GM12878 (cell line): ENCODE measurements at regions not wholly inside any gene's neighbourhood (a gene's known extent, or its start where the extent isn't known, plus 50 kb on each side); places are given as distances from the start of the nearest gene placed in this dataset.

Source experiments
- ATAC-seq: fragments of 200-7000 bp; cut with Tn5 transposase; 3 replicates; pipeline ENCODE4 v1.9.1; 2020; ENCODE audit warnings: mild to moderate bottlenecking, moderate library complexity
- BruUV-seq: library from RNA; stranded (reverse); fragments of 400-500 nt; replicated peaks from 2 replicates; lab custom pipeline; 2021; lab: Mats Ljungman, UMichigan
- CTCF ChIA-PET: fragments of 300-600 bp; sonication (Branson Sonifier 250); formaldehyde crosslinking; extraction: SDS; loops from one replicate; lab custom pipeline; 2021; ENCODE audit warnings: inconsistent platforms; lab: Yijun Ruan, JAX
- POLR2A ChIA-PET: fragments of 350-600 bp; formaldehyde crosslinking; extraction: SDS; loops from one replicate; lab custom pipeline; 2021; ENCODE audit warnings: inconsistent platforms; lab: Charles Lee
- RAD21 ChIA-PET: fragments of 300-600 bp; sonication (Branson Sonifier 250); formaldehyde crosslinking; loops from one replicate; lab custom pipeline; 2023; ENCODE audit warnings: antibody characterized with exemption; ENCODE audit not compliant: unreplicated experiment; lab: Charles Lee
- SMC1A ChIA-PET: fragments of 300-600 bp; sonication (Branson Sonifier 250); formaldehyde crosslinking; loops from one replicate; lab custom pipeline; 2023; ENCODE audit not compliant: unreplicated experiment, uncharacterized antibody; lab: Charles Lee
- DNase-seq: peaks from one replicate; pipeline ENCODE4 v3.0.0-alpha.2; 2011; ENCODE audit warnings: low read depth, low spot score
- FAIRE-seq: peaks from 3 replicates; lab custom pipeline; 2011; peaks lifted over from hg19 to GRCh38; lab: Jason Lieb, UNC
- H2AFZ ChIP-seq: 2 replicates; pipeline ENCODE4 v1.6.0; 2011; ENCODE audit warnings: low read depth, low read length, control low read depth; ENCODE audit not compliant: control insufficient read depth
- H3K27ac ChIP-seq: 2 replicates; pipeline ENCODE4 v1.5.1; 2011; ENCODE audit warnings: control low read depth; ENCODE audit not compliant: control insufficient read depth, insufficient read depth
- H3K27me3 ChIP-seq, 2 experiments: replicated peaks in 1 of 2; 2 replicates each; pipeline versions ENCODE4 v1.6.0 to v1.6.1; 2011; ENCODE audit warnings: low read length in 1 of 2; ENCODE audit not compliant: control insufficient read depth in 2 of 2, insufficient read depth in 2 of 2
- H3K36me3 ChIP-seq, 2 experiments: 2 replicates each; pipeline ENCODE4 v1.5.1; 2011; ENCODE audit warnings: low read length in 1 of 2; ENCODE audit not compliant: control insufficient read depth in 2 of 2, insufficient read depth in 2 of 2
- H3K4me1 ChIP-seq: 2 replicates; pipeline ENCODE4 v1.6.1; 2011; ENCODE audit warnings: mild to moderate bottlenecking, low read length, moderate library complexity, mixed read lengths; ENCODE audit not compliant: control insufficient read depth, insufficient read depth
- H3K4me2 ChIP-seq: 2 replicates; pipeline ENCODE4 v1.6.0; 2011; ENCODE audit warnings: control low read depth; ENCODE audit not compliant: control insufficient read depth, insufficient read depth
- H3K4me3 ChIP-seq: fragments of 200-600 bp; sonication (generic); 2 replicates; pipeline ENCODE4 v1.5.1; 2016
- H3K79me2 ChIP-seq: 2 replicates; pipeline ENCODE4 v1.6.0; 2011; ENCODE audit warnings: low read length; ENCODE audit not compliant: control insufficient read depth, insufficient read depth
- H3K9ac ChIP-seq: 2 replicates; pipeline ENCODE4 v1.8.0; 2011; ENCODE audit warnings: low read length, control low read depth, mixed read lengths; ENCODE audit not compliant: control insufficient read depth, insufficient read depth
- H3K9me3 ChIP-seq: replicated peaks from 3 replicates; pipeline ENCODE4 v1.5.1; 2011; ENCODE audit warnings: mild to moderate bottlenecking, low read length; ENCODE audit not compliant: control insufficient read depth, insufficient read depth
- H4K20me1 ChIP-seq: 2 replicates; pipeline ENCODE4 v1.6.0; 2011; ENCODE audit not compliant: control insufficient read depth, insufficient read depth
- BRCA1 ChIP-seq: IDR thresholded peaks from 2 replicates; pipeline ENCODE4 v1.6.1; 2011; ENCODE audit warnings: low read depth, low read length, improper control_type of control experiment
- CHD1 ChIP-seq: IDR thresholded peaks from 2 replicates; pipeline ENCODE4 v1.6.1; 2012; ENCODE audit warnings: low read depth, low read length, improper control_type of control experiment
- HSF1 ChIP-seq: fragments of 150-350 bp; IDR thresholded peaks from 2 replicates; pipeline ENCODE4 v1.6.1; 2014; ENCODE audit warnings: mild to moderate bottlenecking, low read depth, low read length
- IKZF1 ChIP-seq: fragments of 450-650 bp; conservative IDR thresholded peaks from 2 replicates; pipeline ENCODE4 v1.6.1; 2017; ENCODE audit warnings: antibody characterized with exemption, mild to moderate bottlenecking
- NKRF ChIP-seq: fragments of 450-650 bp; conservative IDR thresholded peaks from 2 replicates; pipeline ENCODE4 v1.6.1; 2017; ENCODE audit warnings: mild to moderate bottlenecking, moderate library complexity
- NR2C1 ChIP-seq: fragments of 450-650 bp; IDR thresholded peaks from 2 replicates; pipeline ENCODE4 v1.6.1; 2017; ENCODE audit warnings: antibody characterized with exemption, mild to moderate bottlenecking, moderate library complexity
- RCOR1 ChIP-seq: conservative IDR thresholded peaks from 2 replicates; pipeline ENCODE4 v1.6.1; 2012; ENCODE audit warnings: low read depth, low read length, improper control_type of control experiment
- RFX5 ChIP-seq: IDR thresholded peaks from 2 replicates; pipeline ENCODE4 v1.6.1; 2011; ENCODE audit warnings: low read depth, low read length, improper control_type of control experiment
- SIN3A ChIP-seq: IDR thresholded peaks from 2 replicates; pipeline ENCODE4 v1.6.1; 2012; ENCODE audit warnings: low read depth, low read length, improper control_type of control experiment
- SMARCA5 ChIP-seq: fragments of 450-650 bp; IDR thresholded peaks from 2 replicates; pipeline ENCODE4 v1.6.1; 2017; ENCODE audit warnings: mild to moderate bottlenecking
- TAF1 ChIP-seq: IDR thresholded peaks from 2 replicates; pipeline ENCODE4 v1.6.1; 2011; ENCODE audit warnings: mild to moderate bottlenecking, low read depth, low read length, borderline replicate concordance
- YBX1 ChIP-seq: fragments of 450-650 bp; IDR thresholded peaks from 2 replicates; pipeline ENCODE4 v1.6.1; 2016; ENCODE audit warnings: antibody characterized with exemption
- WGBS: methylation state at CpG from one replicate; pipeline ENCODE4 v1.1.6; 2016; ENCODE audit warnings: low lambda C conversion rate; ENCODE audit not compliant: insufficient replicate concordance, insufficient coverage; ENCODE audit errors: missing lambda C conversion rate; 5-methylcytosine and 5-hydroxymethylcytosine counted together
- in situ Hi-C: fragments of 300-500 bp; cut with MboI; formaldehyde crosslinking; loops from 9 replicates; pipeline ENCODE4 v1.14.3; 2018; ENCODE audit warnings: mixed read lengths
- intact Hi-C: fragments of 100-400 bp; cut with micrococcal nuclease; formaldehyde crosslinking; loops from one replicate; pipeline ENCODE4 v1.14.2; 2022; ENCODE audit not compliant: unreplicated experiment
- TF ChIP-seq, protein P1 (sequence below): fragments of 450-650 bp; formaldehyde crosslinking; IDR thresholded peaks from 2 replicates; pipeline ENCODE4 v1.4.0; 2020; ENCODE audit warnings: mild to moderate bottlenecking, moderate library complexity
- TF ChIP-seq, protein P2 (sequence below): IDR thresholded peaks from 2 replicates; pipeline ENCODE4 v1.6.1; 2012; ENCODE audit warnings: low read depth, low read length, improper control_type of control experiment
- TF ChIP-seq, protein P3 (sequence below): fragments of 450-650 bp; IDR thresholded peaks from 2 replicates; pipeline ENCODE4 v1.6.1; 2018; ENCODE audit warnings: borderline replicate concordance, mild to moderate bottlenecking; ENCODE audit not compliant: partially characterized antibody

DNA sequence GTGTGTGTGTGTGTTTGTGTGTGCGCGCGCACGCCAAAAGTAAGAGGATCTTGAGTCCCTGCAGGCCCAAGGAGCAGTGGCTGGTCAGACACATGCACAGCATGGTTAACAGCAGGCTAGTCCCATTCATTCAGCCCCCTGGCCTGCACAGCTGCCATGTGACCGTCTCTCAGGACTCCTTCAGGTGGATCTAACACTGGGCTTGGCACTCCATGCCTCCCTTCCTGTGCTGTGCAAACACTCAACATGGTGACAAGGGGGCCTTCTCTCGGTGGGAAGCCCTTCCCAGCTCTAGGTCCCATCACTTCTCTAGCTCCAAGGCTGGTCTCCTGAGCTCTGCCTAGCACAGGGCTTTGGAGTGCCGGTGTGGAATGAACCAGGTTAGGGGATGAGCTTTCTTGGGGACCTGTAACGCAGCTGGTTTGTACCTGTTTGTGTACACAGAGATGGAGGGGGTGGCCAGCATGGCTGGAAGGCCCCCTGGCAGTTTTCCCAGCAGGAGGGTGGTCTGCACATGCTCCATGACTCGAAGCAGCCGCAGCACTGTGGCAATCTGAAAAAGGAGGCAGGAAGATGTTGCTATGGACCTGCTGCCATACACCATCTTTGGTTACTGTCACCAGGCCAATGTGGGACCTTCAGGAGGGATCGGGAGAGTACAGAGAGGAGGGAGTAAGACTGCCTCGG is 69.4 kb upstream of the GCSH start:
- no peak overlapping the region for H3K9ac ChIP-seq
- intact Hi-C loops (no loop called here), in situ Hi-C loops (no loop called here)
- no peak overlapping the region for H2AFZ ChIP-seq
- RAD21 ChIA-PET = no interaction called here
- H3K27me3 ChIP-seq = no peaks in the 10 kb centered on the region
- no peaks in the 10 kb centered on the region for H3K36me3 ChIP-seq
- FAIRE-seq = no peak
- no peaks in the 10 kb centered on the region for H4K20me1 ChIP-seq
- H3K79me2 ChIP-seq = no peaks in the 10 kb centered on the region
- DNase-seq = no peak
- ATAC-seq = no peak
- H3K4me1 ChIP-seq = no peaks in the 10 kb centered on the region
- no peak overlapping the region for H3K4me3 ChIP-seq
- SMC1A ChIA-PET = interaction anchor here (0.6 kb wide), 1 partner anchor 207 kb away, joined by 3 read pairs; no protein-coding TSS in a partner anchor
- POLR2A ChIA-PET = interaction anchor here (0.6 kb wide), 1 partner anchor 16 kb away, joined by 3 read pairs; no protein-coding TSS in a partner anchor
- no TSS peak for BruUV-seq
- no peak overlapping the region for H3K4me2 ChIP-seq
- CTCF ChIA-PET = no interaction called here
- WGBS = 40% methylated on average over 12 of the region's 12 CpGs
- H3K9me3 ChIP-seq = no peaks in the 10 kb centered on the region
- H3K27ac ChIP-seq = no peak overlapping the region
- TF ChIP-seq TAF1 (no peak), NR2C1 (no peak), HSF1 (no peak), SIN3A (no peak), RCOR1 (no peak), YBX1 (no peak), IKZF1 (no peak), CHD1 (no peak), RFX5 (no peak), NKRF (no peak), SMARCA5 (no peak), BRCA1 (no peak)
- TF ChIP-seq, protein P1, sequence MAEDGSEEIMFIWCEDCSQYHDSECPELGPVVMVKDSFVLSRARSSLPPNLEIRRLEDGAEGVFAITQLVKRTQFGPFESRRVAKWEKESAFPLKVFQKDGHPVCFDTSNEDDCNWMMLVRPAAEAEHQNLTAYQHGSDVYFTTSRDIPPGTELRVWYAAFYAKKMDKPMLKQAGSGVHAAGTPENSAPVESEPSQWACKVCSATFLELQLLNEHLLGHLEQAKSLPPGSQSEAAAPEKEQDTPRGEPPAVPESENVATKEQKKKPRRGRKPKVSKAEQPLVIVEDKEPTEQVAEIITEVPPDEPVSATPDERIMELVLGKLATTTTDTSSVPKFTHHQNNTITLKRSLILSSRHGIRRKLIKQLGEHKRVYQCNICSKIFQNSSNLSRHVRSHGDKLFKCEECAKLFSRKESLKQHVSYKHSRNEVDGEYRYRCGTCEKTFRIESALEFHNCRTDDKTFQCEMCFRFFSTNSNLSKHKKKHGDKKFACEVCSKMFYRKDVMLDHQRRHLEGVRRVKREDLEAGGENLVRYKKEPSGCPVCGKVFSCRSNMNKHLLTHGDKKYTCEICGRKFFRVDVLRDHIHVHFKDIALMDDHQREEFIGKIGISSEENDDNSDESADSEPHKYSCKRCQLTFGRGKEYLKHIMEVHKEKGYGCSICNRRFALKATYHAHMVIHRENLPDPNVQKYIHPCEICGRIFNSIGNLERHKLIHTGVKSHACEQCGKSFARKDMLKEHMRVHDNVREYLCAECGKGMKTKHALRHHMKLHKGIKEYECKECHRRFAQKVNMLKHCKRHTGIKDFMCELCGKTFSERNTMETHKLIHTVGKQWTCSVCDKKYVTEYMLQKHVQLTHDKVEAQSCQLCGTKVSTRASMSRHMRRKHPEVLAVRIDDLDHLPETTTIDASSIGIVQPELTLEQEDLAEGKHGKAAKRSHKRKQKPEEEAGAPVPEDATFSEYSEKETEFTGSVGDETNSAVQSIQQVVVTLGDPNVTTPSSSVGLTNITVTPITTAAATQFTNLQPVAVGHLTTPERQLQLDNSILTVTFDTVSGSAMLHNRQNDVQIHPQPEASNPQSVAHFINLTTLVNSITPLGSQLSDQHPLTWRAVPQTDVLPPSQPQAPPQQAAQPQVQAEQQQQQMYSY = no peak
- TF ChIP-seq, protein P2, sequence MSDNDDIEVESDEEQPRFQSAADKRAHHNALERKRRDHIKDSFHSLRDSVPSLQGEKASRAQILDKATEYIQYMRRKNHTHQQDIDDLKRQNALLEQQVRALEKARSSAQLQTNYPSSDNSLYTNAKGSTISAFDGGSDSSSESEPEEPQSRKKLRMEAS = no peak
- TF ChIP-seq, protein P3, sequence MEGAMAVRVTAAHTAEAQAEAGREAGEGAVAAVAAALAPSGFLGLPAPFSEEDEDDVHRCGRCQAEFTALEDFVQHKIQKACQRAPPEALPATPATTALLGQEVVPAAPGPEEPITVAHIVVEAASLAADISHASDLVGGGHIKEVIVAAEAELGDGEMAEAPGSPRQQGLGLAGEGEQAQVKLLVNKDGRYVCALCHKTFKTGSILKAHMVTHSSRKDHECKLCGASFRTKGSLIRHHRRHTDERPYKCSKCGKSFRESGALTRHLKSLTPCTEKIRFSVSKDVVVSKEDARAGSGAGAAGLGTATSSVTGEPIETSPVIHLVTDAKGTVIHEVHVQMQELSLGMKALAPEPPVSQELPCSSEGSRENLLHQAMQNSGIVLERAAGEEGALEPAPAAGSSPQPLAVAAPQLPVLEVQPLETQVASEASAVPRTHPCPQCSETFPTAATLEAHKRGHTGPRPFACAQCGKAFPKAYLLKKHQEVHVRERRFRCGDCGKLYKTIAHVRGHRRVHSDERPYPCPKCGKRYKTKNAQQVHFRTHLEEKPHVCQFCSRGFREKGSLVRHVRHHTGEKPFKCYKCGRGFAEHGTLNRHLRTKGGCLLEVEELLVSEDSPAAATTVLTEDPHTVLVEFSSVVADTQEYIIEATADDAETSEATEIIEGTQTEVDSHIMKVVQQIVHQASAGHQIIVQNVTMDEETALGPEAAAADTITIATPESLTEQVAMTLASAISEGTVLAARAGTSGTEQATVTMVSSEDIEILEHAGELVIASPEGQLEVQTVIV = no peak
